Smooth muscle cell (in vitro differentiated cells): ENCODE measurements at regions not wholly inside any gene's neighbourhood (a gene's known extent, or its start where the extent isn't known, plus 50 kb on each side); places are given as distances from the start of the nearest gene placed in this dataset.
A peak's percentile ranks its signal among the peaks of the same experiment; 100 is the strongest.

ENCODE experiments used
- DNase-seq: peaks from one replicate; lab custom pipeline; 2025; ENCODE audit not compliant: unreplicated experiment; lab: John Stamatoyannopoulos, UW
- H2AFZ ChIP-seq: fragments of 200-600 bp; sonication (generic); 2 replicates; pipeline ENCODE4 v1.6.0; 2016; ENCODE audit warnings: antibody characterized with exemption, low read depth, mild to moderate bottlenecking
- H3F3A ChIP-seq: fragments of 200-600 bp; sonication (generic); 2 replicates; pipeline ENCODE4 v1.6.0; 2017; ENCODE audit warnings: antibody characterized with exemption, low read depth
- H3K27ac ChIP-seq: fragments of 200-600 bp; sonication (generic); 2 replicates; pipeline ENCODE4 v1.5.1; 2016; ENCODE audit warnings: low read depth, mild to moderate bottlenecking
- H3K27me3 ChIP-seq: fragments of 200-600 bp; sonication (generic); 2 replicates; pipeline ENCODE4 v1.6.1; 2016; ENCODE audit warnings: low read depth, mild to moderate bottlenecking
- H3K36me3 ChIP-seq: fragments of 200-600 bp; sonication (generic); 2 replicates; pipeline ENCODE4 v1.5.1; 2016; ENCODE audit warnings: low read depth
- H3K4me1 ChIP-seq: fragments of 200-600 bp; sonication (generic); 2 replicates; pipeline ENCODE4 v1.5.1; 2016; ENCODE audit warnings: low read depth
- H3K4me2 ChIP-seq: fragments of 200-600 bp; sonication (generic); 2 replicates; pipeline ENCODE4 v1.6.0; 2016; ENCODE audit warnings: mild to moderate bottlenecking
- H3K4me3 ChIP-seq: fragments of 200-600 bp; sonication (generic); 2 replicates; pipeline ENCODE4 v1.5.1; 2016; ENCODE audit warnings: mild to moderate bottlenecking
- H3K79me2 ChIP-seq: fragments of 200-600 bp; sonication (generic); 2 replicates; pipeline ENCODE4 v1.6.0; 2016; ENCODE audit warnings: low read depth, mild to moderate bottlenecking
- H3K9ac ChIP-seq: fragments of 200-600 bp; sonication (generic); 2 replicates; pipeline ENCODE4 v1.6.0; 2016; ENCODE audit warnings: low read depth
- H3K9me3 ChIP-seq: fragments of 200-600 bp; sonication (generic); replicated peaks from 2 replicates; pipeline ENCODE4 v1.5.1; 2016; ENCODE audit warnings: low read depth
- H4K20me1 ChIP-seq: fragments of 200-600 bp; sonication (generic); 2 replicates; pipeline ENCODE4 v1.6.0; 2016; ENCODE audit warnings: low read depth
- CTCF ChIP-seq: fragments of 200-600 bp; sonication (generic); IDR thresholded peaks from 2 replicates; pipeline ENCODE4 v1.5.1; 2017; ENCODE audit warnings: borderline replicate concordance, mild to moderate bottlenecking, antibody characterized with exemption; ENCODE audit not compliant: insufficient read depth, poor library complexity, severe bottlenecking
- whole genome bisulfite sequencing: methylation state at CpG from one replicate; pipeline ENCODE4 v1.1.7; 2016; ENCODE audit warnings: low lambda C conversion rate; 5-methylcytosine and 5-hydroxymethylcytosine counted together

- Histone ChIP-seq H3K9me3 (no peaks in the 10 kb centered on the region), H3K9ac (peak overlapping the region; percentile 46), H4K20me1 (no peaks in the 10 kb centered on the region), H3K4me1 (no peaks in the 10 kb centered on the region), H3K79me2 (peaks cover 7% of the 10 kb centered on the region), H2AFZ (no peak overlapping the region), H3K36me3 (no peaks in the 10 kb centered on the region), H3K27ac (peak overlapping the region; percentile 91), H3K4me3 (no peak overlapping the region), H3K4me2 (peak overlapping the region; percentile 45), H3K27me3 (no peaks in the 10 kb centered on the region), H3F3A (no peaks in the 10 kb centered on the region)
- 35% methylated on average over 8 of the region's 8 CpGs for WGBS
- no peak for DNase-seq
- TF ChIP-seq CTCF, result no peak
These were observed 293.3 kb upstream of the KLF14 start for GRCh38 chr7:131027287-131027773.

- DNase-seq, result no peak
- Histone ChIP-seq H3K36me3 (no peaks in the 10 kb centered on the region), H3K27me3 (no peaks in the 10 kb centered on the region), H3K4me2 (no peak overlapping the region), H3K9ac (no peak overlapping the region), H3K4me1 (no peaks in the 10 kb centered on the region), H3F3A (no peaks in the 10 kb centered on the region), H2AFZ (no peak overlapping the region), H3K79me2 (peaks cover 10% of the 10 kb centered on the region), H4K20me1 (no peaks in the 10 kb centered on the region), H3K9me3 (no peaks in the 10 kb centered on the region), H3K4me3 (no peak overlapping the region), H3K27ac (peak overlapping the region; percentile 91)
- no peak for TF ChIP-seq CTCF
- 70% methylated on average over 2 of the region's 2 CpGs for WGBS
These were observed 294.3 kb upstream of the KLF14 start for GRCh38 chr7:131028295-131028694.

- no peaks in the 10 kb centered on the region for H3K27me3 ChIP-seq
- H3K36me3 ChIP-seq, result no peaks in the 10 kb centered on the region
- no peak overlapping the region for H3K4me3 ChIP-seq
- H3K9ac ChIP-seq, result no peak overlapping the region
- no peak for TF ChIP-seq CTCF
- H3K9me3 ChIP-seq, result no peaks in the 10 kb centered on the region
- peaks cover 10% of the 10 kb centered on the region for H3K79me2 ChIP-seq
- H3K4me2 ChIP-seq, result no peak overlapping the region
- H2AFZ ChIP-seq, result no peak overlapping the region
- H3K4me1 ChIP-seq, result no peaks in the 10 kb centered on the region
- no peak for DNase-seq
- no peaks in the 10 kb centered on the region for H4K20me1 ChIP-seq
- H3F3A ChIP-seq, result no peaks in the 10 kb centered on the region
- H3K27ac ChIP-seq, result no peak overlapping the region
These were observed 295.0 kb upstream of the KLF14 start for GRCh38 chr7:131029002-131029401.

- Histone ChIP-seq H3K36me3 (no peaks in the 10 kb centered on the region), H3F3A (no peaks in the 10 kb centered on the region), H3K27ac (no peak overlapping the region), H3K79me2 (peaks cover 10% of the 10 kb centered on the region), H4K20me1 (no peaks in the 10 kb centered on the region), H3K4me2 (no peak overlapping the region), H3K4me3 (no peak overlapping the region), H3K4me1 (no peaks in the 10 kb centered on the region), H3K9ac (no peak overlapping the region), H3K27me3 (no peaks in the 10 kb centered on the region), H2AFZ (no peak overlapping the region), H3K9me3 (no peaks in the 10 kb centered on the region)
- no peak for DNase-seq
- no peak for TF ChIP-seq CTCF
- WGBS, result 78% methylated on average over 7 of the region's 7 CpGs
These were observed 296.4 kb upstream of the MKLN1 start for GRCh38 chr7:131031099-131031868.
